SK-N-SH (cell line): ENCODE measurements at regions not wholly inside any gene's neighbourhood (a gene's known extent, or its start where the extent isn't known, plus 50 kb on each side); places are given as distances from the start of the nearest gene placed in this dataset.

Experiments used
- CTCF ChIA-PET: fragments of 300-600, 350-600 bp; formaldehyde crosslinking; extraction: SDS; loops from one replicate; lab custom pipeline; 2021; lab: Yijun Ruan, JAX
- POLR2A ChIA-PET: fragments of 350-600 bp; sonication (Branson Sonifier 250); formaldehyde crosslinking; extraction: SDS; loops from one replicate; lab custom pipeline; 2020; ENCODE audit warnings: antibody characterized with exemption, inconsistent platforms; lab: Yijun Ruan, JAX
- DNase-seq: peaks from one replicate; pipeline ENCODE4 v3.0.0; 2012
- H2AFZ ChIP-seq: fragments of 200-600 bp; sonication (generic); 2 replicates; pipeline ENCODE4 v1.8.1; 2016; ENCODE audit warnings: antibody characterized with exemption, mild to moderate bottlenecking, low read depth
- H3F3A ChIP-seq: fragments of 200-600 bp; sonication (generic); replicated peaks from 2 replicates; pipeline ENCODE3; 2016; ENCODE audit warnings: antibody characterized with exemption, mild to moderate bottlenecking; ENCODE audit not compliant: insufficient read depth
- H3K27ac ChIP-seq, 2 experiments: fragments of 200-500 bp in 1 of 2; fragments of 200-600 bp in 1 of 2; sonication (Bioruptor generic) in 1 of 2; sonication (generic), shearing (Covaris generic) in 1 of 2; 2 replicates each; pipeline versions ENCODE4 v1.5.1 to v1.6.1; 2014 to 2016; ENCODE audit warnings: low read depth in 2 of 2, inconsistent platforms in 1 of 2, low read length in 1 of 2, mild to moderate bottlenecking in 1 of 2, mixed read lengths in 1 of 2
- H3K27me3 ChIP-seq: fragments of 200-600 bp; sonication (generic), shearing (Covaris generic); 2 replicates; pipeline ENCODE4 v1.6.1; 2016; ENCODE audit warnings: mixed run types; ENCODE audit not compliant: insufficient read depth
- H3K36me3 ChIP-seq, 2 experiments: fragments of 200-500 bp in 1 of 2; fragments of 200-600 bp in 1 of 2; sonication (Bioruptor generic) in 1 of 2; sonication (generic) in 1 of 2; replicated peaks in 1 of 2; 2 replicates each; pipeline versions ENCODE3 to v1.5.1; 2014 to 2016; ENCODE audit warnings: low read length in 1 of 2, mild to moderate bottlenecking in 1 of 2; ENCODE audit not compliant: insufficient read depth in 2 of 2, control insufficient read depth in 1 of 2
- H3K4me1 ChIP-seq, 2 experiments: fragments of 200-500 bp in 1 of 2; fragments of 200-600 bp in 1 of 2; sonication (Bioruptor generic) in 1 of 2; sonication (generic), shearing (Covaris generic) in 1 of 2; 2 replicates each; pipeline versions ENCODE4 v1.5.1 to v1.6.1; 2014 to 2016; ENCODE audit warnings: low read depth in 1 of 2, low read length in 1 of 2, mixed run types in 1 of 2; ENCODE audit not compliant: insufficient read depth in 2 of 2, control insufficient read depth in 1 of 2
- H3K4me2 ChIP-seq: fragments of 200-600 bp; sonication (generic), shearing (Covaris generic); 2 replicates; pipeline ENCODE4 v1.6.1; 2017; ENCODE audit warnings: mixed run types
- H3K4me3 ChIP-seq, 2 experiments: fragments of 200-500 bp in 1 of 2; fragments of 200-600 bp in 1 of 2; sonication (Bioruptor generic) in 1 of 2; sonication (generic), shearing (Covaris generic) in 1 of 2; 2 replicates each; pipeline versions ENCODE4 v1.5.1 to v1.8.1; 2014 to 2016; ENCODE audit warnings: low read depth in 2 of 2, inconsistent platforms in 1 of 2, low read length in 1 of 2, mild to moderate bottlenecking in 1 of 2, mixed read lengths in 1 of 2, moderate library complexity in 1 of 2
- H3K79me2 ChIP-seq: fragments of 200-600 bp; sonication (generic); 2 replicates; pipeline ENCODE4 v1.8.1; 2017; ENCODE audit warnings: mild to moderate bottlenecking; ENCODE audit not compliant: insufficient read depth
- H3K9ac ChIP-seq: fragments of 200-600 bp; sonication (generic); 2 replicates; pipeline ENCODE4 v1.6.1; 2017; ENCODE audit warnings: mixed run types
- H3K9me2 ChIP-seq: fragments of 200-600 bp; sonication (generic); 2 replicates; pipeline ENCODE4 v1.6.1; 2017; ENCODE audit warnings: mixed run types
- H3K9me3 ChIP-seq: fragments of 200-600 bp; sonication (generic); 2 replicates; pipeline ENCODE4 v1.6.1; 2017; ENCODE audit warnings: mixed run types, mild to moderate bottlenecking, moderate library complexity
- H4K20me1 ChIP-seq: fragments of 200-600 bp; sonication (generic); 2 replicates; pipeline ENCODE4 v1.6.1; 2017; ENCODE audit warnings: mild to moderate bottlenecking, mixed run types; ENCODE audit not compliant: insufficient read depth
- CHD2 ChIP-seq: fragments of 150-350 bp; IDR thresholded peaks from 2 replicates; pipeline ENCODE4 v1.6.1; 2018; ENCODE audit warnings: low read length; ENCODE audit not compliant: partially characterized antibody
- EP300 ChIP-seq, 2 experiments: IDR thresholded peaks; 2 replicates each; pipeline versions ENCODE4 v1.4.0 to v1.6.1; 2012; ENCODE audit warnings: borderline replicate concordance in 1 of 2, low read depth in 1 of 2, low read length in 1 of 2
- FOSL2 ChIP-seq: IDR thresholded peaks from 2 replicates; pipeline ENCODE4 v1.4.0; 2012; ENCODE audit warnings: low read depth, mild to moderate bottlenecking, moderate library complexity, borderline replicate concordance
- FOXJ3 ChIP-seq: sonication (generic); formaldehyde crosslinking; IDR thresholded peaks from 2 replicates; pipeline ENCODE4 v1.5.1; 2020; ENCODE audit warnings: mild to moderate bottlenecking, missing genetic modification reagents
- FOXM1 ChIP-seq: IDR thresholded peaks from 2 replicates; pipeline ENCODE4 v1.4.0; 2012; ENCODE audit warnings: low read depth, mild to moderate bottlenecking
- GATA2 ChIP-seq: sonication (generic); formaldehyde crosslinking; IDR thresholded peaks from 2 replicates; pipeline ENCODE4 v1.5.0; 2020; ENCODE audit warnings: mild to moderate bottlenecking, missing genetic modification reagents
- JUND ChIP-seq: IDR thresholded peaks from 2 replicates; pipeline ENCODE4 v1.4.0; 2012
- MEF2A ChIP-seq: IDR thresholded peaks from 2 replicates; pipeline ENCODE4 v1.4.0; 2012; ENCODE audit warnings: low read depth, borderline replicate concordance
- MXI1 ChIP-seq: IDR thresholded peaks from 2 replicates; pipeline ENCODE4 v1.6.1; 2012; ENCODE audit warnings: mild to moderate bottlenecking, low read depth, low read length, improper control_type of control experiment
- RFX5 ChIP-seq: IDR thresholded peaks from 2 replicates; pipeline ENCODE4 v1.6.1; 2012; ENCODE audit warnings: mild to moderate bottlenecking, improper control_type of control experiment, low read length
- SMC3 ChIP-seq: IDR thresholded peaks from 2 replicates; pipeline ENCODE4 v1.6.1; 2012; ENCODE audit warnings: low read depth, low read length, improper control_type of control experiment
- TAF1 ChIP-seq: IDR thresholded peaks from 2 replicates; pipeline ENCODE4 v1.6.1; 2012; ENCODE audit warnings: low read depth, mild to moderate bottlenecking, low read length, moderate library complexity, borderline replicate concordance
- YY1 ChIP-seq: IDR thresholded peaks from 2 replicates; pipeline ENCODE4 v1.4.0; 2012; ENCODE audit warnings: low read depth, mild to moderate bottlenecking
- WGBS: methylation state at CpG from one replicate; pipeline ENCODE4 v1.1.6; 2017; ENCODE audit warnings: low lambda C conversion rate; 5-methylcytosine and 5-hydroxymethylcytosine counted together
- TF ChIP-seq, protein P1 (sequence below): fragments of 150-350 bp; IDR thresholded peaks from 2 replicates; pipeline ENCODE4 v1.6.1; 2016; ENCODE audit warnings: mild to moderate bottlenecking, low read depth, low read length
- TF ChIP-seq, protein P2 (sequence below): fragments of 200-600 bp; sonication (generic); IDR thresholded peaks from 2 replicates; pipeline ENCODE4 v1.6.1; 2017; ENCODE audit warnings: antibody characterized with exemption, mild to moderate bottlenecking, moderate library complexity
- TF ChIP-seq, protein P3 (sequence below): IDR thresholded peaks from 2 replicates; pipeline ENCODE4 v1.4.0; 2012; ENCODE audit warnings: low read depth, borderline replicate concordance

DNA sequence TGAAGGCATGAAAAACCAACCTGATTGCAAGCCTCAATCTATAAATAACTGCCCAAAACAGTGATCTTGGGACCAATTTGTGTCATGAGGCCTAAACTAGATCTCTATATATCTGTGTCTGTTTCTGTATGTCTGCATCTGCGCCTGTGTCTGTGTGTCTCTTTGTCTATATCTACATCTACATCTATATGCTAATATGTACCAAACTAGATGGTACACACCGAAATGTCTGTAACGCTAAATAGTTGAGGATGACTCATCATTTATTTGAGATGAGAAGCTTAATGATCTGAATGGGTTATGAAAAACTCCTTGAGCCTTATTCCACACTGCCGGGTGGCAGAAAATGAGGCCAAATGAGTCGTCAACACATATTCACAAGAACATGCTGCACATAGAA is 982.3 kb downstream of the ROBO2 start:
- Histone ChIP-seq H3K27ac (no peak overlapping the region), H2AFZ (no peak overlapping the region), H3F3A (no peaks in the 10 kb centered on the region), H3K79me2 (no peaks in the 10 kb centered on the region), H3K9me3 (no peaks in the 10 kb centered on the region; the same call in 1 of the 2 replicates), H3K4me1 (no peaks in the 10 kb centered on the region), H4K20me1 (no peaks in the 10 kb centered on the region), H3K36me3 (no peaks in the 10 kb centered on the region), H3K27me3 (no peaks in the 10 kb centered on the region), H3K9me2 (no peaks in the 10 kb centered on the region), H3K4me2 (no peak overlapping the region), H3K4me3 (no peak overlapping the region), H3K9ac (no peak overlapping the region)
- no peak for DNase-seq
- POLR2A ChIA-PET, result no interaction called here
- WGBS, result 50% methylated on average over 5 of the region's 5 CpGs
- CTCF ChIA-PET, result interaction anchor here (0.8 to 0.9 kb wide), 2 partner anchors 8 to 9 kb away, joined by 3 read pairs; no protein-coding TSS in a partner anchor
- TF ChIP-seq GATA2 (CRISPR knock-in tag) (0 out of 2 replicates have a peak, but pooled peaks have one; percentile 14), FOXM1 (no peak), JUND (no peak)

DNA sequence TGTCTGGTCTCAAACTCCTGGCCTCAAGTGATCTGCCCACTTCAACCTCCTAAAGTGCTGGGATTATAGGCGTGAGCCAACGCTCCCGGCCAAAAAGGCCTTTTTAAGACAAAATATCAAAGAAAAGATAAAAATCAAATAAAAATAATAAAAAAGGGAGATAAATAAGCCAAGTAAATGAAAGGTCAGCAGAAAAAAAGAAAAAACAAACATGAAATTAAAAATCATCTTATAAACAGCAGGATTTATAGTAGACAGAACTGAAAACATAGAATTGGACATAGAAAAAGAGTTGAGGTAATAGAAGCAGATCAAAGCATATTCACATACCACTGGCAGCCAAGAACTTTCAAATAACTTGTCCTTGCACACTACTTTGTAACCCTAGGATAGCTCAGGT is 983.4 kb downstream of the ROBO2 start:
- no peak for DNase-seq
- Histone ChIP-seq H3K27me3 (no peaks in the 10 kb centered on the region), H3K9me2 (no peaks in the 10 kb centered on the region), H3K4me1 (no peaks in the 10 kb centered on the region), H3K4me3 (no peak overlapping the region), H3K9me3 (no peaks in the 10 kb centered on the region), H2AFZ (no peak overlapping the region), H3K9ac (no peak overlapping the region), H3K4me2 (no peak overlapping the region), H3K27ac (no peak overlapping the region), H3K79me2 (no peaks in the 10 kb centered on the region), H3K36me3 (no peaks in the 10 kb centered on the region)
- POLR2A ChIA-PET, result no interaction called here
- WGBS, result 91% methylated on average over 3 of the region's 3 CpGs
- TF ChIP-seq, protein P1, sequence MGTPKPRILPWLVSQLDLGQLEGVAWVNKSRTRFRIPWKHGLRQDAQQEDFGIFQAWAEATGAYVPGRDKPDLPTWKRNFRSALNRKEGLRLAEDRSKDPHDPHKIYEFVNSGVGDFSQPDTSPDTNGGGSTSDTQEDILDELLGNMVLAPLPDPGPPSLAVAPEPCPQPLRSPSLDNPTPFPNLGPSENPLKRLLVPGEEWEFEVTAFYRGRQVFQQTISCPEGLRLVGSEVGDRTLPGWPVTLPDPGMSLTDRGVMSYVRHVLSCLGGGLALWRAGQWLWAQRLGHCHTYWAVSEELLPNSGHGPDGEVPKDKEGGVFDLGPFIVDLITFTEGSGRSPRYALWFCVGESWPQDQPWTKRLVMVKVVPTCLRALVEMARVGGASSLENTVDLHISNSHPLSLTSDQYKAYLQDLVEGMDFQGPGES, result no peak
- TF ChIP-seq SMC3, result no peak
- TF ChIP-seq, protein P2, sequence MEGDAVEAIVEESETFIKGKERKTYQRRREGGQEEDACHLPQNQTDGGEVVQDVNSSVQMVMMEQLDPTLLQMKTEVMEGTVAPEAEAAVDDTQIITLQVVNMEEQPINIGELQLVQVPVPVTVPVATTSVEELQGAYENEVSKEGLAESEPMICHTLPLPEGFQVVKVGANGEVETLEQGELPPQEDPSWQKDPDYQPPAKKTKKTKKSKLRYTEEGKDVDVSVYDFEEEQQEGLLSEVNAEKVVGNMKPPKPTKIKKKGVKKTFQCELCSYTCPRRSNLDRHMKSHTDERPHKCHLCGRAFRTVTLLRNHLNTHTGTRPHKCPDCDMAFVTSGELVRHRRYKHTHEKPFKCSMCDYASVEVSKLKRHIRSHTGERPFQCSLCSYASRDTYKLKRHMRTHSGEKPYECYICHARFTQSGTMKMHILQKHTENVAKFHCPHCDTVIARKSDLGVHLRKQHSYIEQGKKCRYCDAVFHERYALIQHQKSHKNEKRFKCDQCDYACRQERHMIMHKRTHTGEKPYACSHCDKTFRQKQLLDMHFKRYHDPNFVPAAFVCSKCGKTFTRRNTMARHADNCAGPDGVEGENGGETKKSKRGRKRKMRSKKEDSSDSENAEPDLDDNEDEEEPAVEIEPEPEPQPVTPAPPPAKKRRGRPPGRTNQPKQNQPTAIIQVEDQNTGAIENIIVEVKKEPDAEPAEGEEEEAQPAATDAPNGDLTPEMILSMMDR, result no peak
- TF ChIP-seq YY1, result no peak
- TF ChIP-seq TAF1, result no peak
- TF ChIP-seq, protein P3, sequence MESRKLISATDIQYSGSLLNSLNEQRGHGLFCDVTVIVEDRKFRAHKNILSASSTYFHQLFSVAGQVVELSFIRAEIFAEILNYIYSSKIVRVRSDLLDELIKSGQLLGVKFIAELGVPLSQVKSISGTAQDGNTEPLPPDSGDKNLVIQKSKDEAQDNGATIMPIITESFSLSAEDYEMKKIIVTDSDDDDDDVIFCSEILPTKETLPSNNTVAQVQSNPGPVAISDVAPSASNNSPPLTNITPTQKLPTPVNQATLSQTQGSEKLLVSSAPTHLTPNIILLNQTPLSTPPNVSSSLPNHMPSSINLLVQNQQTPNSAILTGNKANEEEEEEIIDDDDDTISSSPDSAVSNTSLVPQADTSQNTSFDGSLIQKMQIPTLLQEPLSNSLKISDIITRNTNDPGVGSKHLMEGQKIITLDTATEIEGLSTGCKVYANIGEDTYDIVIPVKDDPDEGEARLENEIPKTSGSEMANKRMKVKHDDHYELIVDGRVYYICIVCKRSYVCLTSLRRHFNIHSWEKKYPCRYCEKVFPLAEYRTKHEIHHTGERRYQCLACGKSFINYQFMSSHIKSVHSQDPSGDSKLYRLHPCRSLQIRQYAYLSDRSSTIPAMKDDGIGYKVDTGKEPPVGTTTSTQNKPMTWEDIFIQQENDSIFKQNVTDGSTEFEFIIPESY, result no peak
- no peak for TF ChIP-seq FOXM1
- TF ChIP-seq MXI1, result no peak
- TF ChIP-seq EP300 (IDR thresholded peaks at IDR 0.05; ENCODE audit: borderline replicate concordance in 1 of 2, low read depth in 1 of 2, low read length in 1 of 2), result no peak
- TF ChIP-seq FOSL2, result no peak
- no peak for TF ChIP-seq CHD2
- no peak for TF ChIP-seq MEF2A
- TF ChIP-seq RFX5, result no peak
- no peak for TF ChIP-seq FOXJ3 (CRISPR knock-in tag)
- TF ChIP-seq, all 33 proteins: peak for 0
- H4K20me1 ChIP-seq, result no peaks in the 10 kb centered on the region
- no peaks in the 10 kb centered on the region for H3F3A ChIP-seq
- CTCF ChIA-PET, result interaction anchor here (0.9 kb wide), 1 partner anchor 9 kb away, joined by 3 read pairs; no protein-coding TSS in a partner anchor
